ENCODE measurements at regions not wholly inside any gene's neighbourhood (a gene's known extent, or its start where the extent isn't known, plus 50 kb on each side); places are given as distances from the start of the nearest gene placed in this dataset.

GRCh38 chr5:130710596-130710995, 454.5 kb downstream of the HINT1 start:
- TF ChIP-seq EZH2phosphoT487 (IDR thresholded peaks at IDR 0.05; ENCODE audit: unreplicated experiment) (no peak), CTCF (conservative IDR thresholded peaks at IDR 0.05; ENCODE audit: low read depth in 2 of 2) (no peak), POLR2AphosphoS5 (IDR thresholded peaks at IDR 0.05; ENCODE audit: low read depth) (no peak), EZH2 (IDR thresholded peaks at IDR 0.05; ENCODE audit: low read depth, unreplicated experiment) (no peak)

All from GM23338 (cell line).